ENCODE measurements at regions not wholly inside any gene's neighbourhood (a gene's known extent, or its start where the extent isn't known, plus 50 kb on each side); places are given as distances from the start of the nearest gene placed in this dataset.
"Not testable (repeated sequence)": the region's sequence is repeated elsewhere in the genome, so short reads cannot be mapped to it uniquely, and the experiment has no call there.

- in situ Hi-C loops (cut with HindIII; ENCODE audit: low sequenced_read_pairs) = no loop called here
- no peak for DNase-seq (ENCODE audit: low read depth, low spot score)
- no peak overlapping the region for H3K4me3 ChIP-seq (ENCODE audit: low read depth, low read length)
- no peak for TF ChIP-seq CTCF (IDR thresholded peaks at IDR 0.05; ENCODE audit: low read depth, low read length)
These were observed 104.5 kb downstream of the CXCL12 start for GRCh38 chr10:44280226-44281014.

- in situ Hi-C loops (cut with HindIII; ENCODE audit: low sequenced_read_pairs) = no loop called here
- no peak for DNase-seq (ENCODE audit: low read depth, low spot score)
- TF ChIP-seq CTCF (IDR thresholded peaks at IDR 0.05; ENCODE audit: low read depth, low read length) = no peak
- H3K4me3 ChIP-seq (ENCODE audit: low read depth, low read length) = no peak overlapping the region
These were observed 105.3 kb downstream of the CXCL12 start for GRCh38 chr10:44279426-44280126.

DNA sequence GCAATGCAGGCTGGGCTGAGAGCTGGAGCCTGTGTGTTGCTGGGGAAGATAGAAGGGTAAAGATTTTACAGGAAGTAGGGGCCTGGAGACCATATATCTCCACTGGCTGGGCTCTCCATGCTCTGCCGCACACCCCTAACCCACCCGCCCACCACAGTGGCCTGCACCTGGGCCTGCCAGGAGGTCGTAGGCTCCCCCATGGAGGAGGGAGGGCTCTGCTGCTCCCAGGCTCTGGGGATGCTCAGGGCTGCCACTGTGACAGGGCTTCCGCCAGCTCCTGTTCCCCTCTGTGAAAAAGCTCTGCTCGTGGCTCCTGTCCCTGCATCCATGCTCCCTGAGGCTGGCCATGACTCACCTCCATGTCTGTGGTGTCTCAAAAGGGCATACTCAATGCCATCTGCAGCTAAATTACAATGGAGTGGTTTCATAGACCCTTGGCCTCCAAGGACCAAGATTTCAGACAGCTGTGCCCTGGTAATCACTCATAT is 106.0 kb downstream of the CXCL12 start:
- no peak for DNase-seq (ENCODE audit: low read depth, low spot score)
- TF ChIP-seq CTCF (IDR thresholded peaks at IDR 0.05; ENCODE audit: low read depth, low read length) = no peak
- H3K4me3 ChIP-seq (ENCODE audit: low read depth, low read length) = no peak overlapping the region
- in situ Hi-C loops (cut with HindIII; ENCODE audit: low sequenced_read_pairs) = no loop called here

DNA sequence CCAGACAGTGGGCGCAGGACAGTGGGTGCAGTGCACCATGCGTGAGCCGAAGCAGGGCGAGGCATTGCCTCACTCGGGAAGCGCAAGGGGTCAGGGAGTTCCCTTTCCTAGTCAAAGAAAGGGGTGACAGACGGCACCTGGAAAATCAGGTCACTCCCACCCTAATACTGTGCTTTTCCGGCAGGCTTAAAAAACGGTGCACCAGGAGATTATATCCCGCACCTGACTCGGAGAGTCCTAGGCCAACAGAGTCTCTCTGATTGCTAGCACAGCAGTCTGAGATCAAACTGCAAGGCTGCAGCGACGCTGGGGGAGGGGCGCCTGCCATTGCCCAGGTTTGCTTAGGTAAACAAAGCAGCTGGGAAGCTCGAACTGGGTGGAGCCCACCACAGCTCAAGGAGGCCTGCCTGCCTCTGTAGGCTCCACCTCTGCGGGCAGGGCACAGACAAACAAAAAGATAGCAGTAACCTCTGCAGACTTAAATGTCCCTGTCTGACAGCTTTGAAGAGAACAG is 116.4 kb downstream of the CXCL12 start:
- H3K4me3 ChIP-seq (ENCODE audit: low read depth, low read length); DNase-seq (ENCODE audit: low read depth, low spot score); in situ Hi-C loops (cut with HindIII; ENCODE audit: low sequenced_read_pairs): not testable (repeated sequence)

GRCh38 chr10:44267007-44267406 is 117.9 kb downstream of the CXCL12 start:
- in situ Hi-C loops (cut with HindIII; ENCODE audit: low sequenced_read_pairs) = no loop called here
- TF ChIP-seq CTCF (IDR thresholded peaks at IDR 0.05; ENCODE audit: low read depth, low read length) = no peak

GRCh38 chr10:44264244-44264643 is 120.7 kb downstream of the CXCL12 start:
- no peak for TF ChIP-seq CTCF (IDR thresholded peaks at IDR 0.05; ENCODE audit: low read depth, low read length)
- in situ Hi-C loops (cut with HindIII; ENCODE audit: low sequenced_read_pairs) = no loop called here
- no peak for DNase-seq (ENCODE audit: low read depth, low spot score)
- no peak overlapping the region for H3K4me3 ChIP-seq (ENCODE audit: low read depth, low read length)

More at GRCh38 chr10:44267007-44267406, 117.9 kb downstream of the CXCL12 start:
- no peak overlapping the region for H3K4me3 ChIP-seq (ENCODE audit: low read depth, low read length)
- no peak for DNase-seq (ENCODE audit: low read depth, low spot score)

- no peak for DNase-seq (ENCODE audit: low read depth, low spot score)
- no peak overlapping the region for H3K4me3 ChIP-seq (ENCODE audit: low read depth, low read length)
- TF ChIP-seq CTCF (IDR thresholded peaks at IDR 0.05; ENCODE audit: low read depth, low read length) = no peak
- in situ Hi-C loops (cut with HindIII; ENCODE audit: low sequenced_read_pairs) = no loop called here
These were observed 121.1 kb downstream of the CXCL12 start for GRCh38 chr10:44263771-44264170.
